ENCODE measurements at regions not wholly inside any gene's neighbourhood (a gene's known extent, or its start where the extent isn't known, plus 50 kb on each side); places are given as distances from the start of the nearest gene placed in this dataset.

DNA sequence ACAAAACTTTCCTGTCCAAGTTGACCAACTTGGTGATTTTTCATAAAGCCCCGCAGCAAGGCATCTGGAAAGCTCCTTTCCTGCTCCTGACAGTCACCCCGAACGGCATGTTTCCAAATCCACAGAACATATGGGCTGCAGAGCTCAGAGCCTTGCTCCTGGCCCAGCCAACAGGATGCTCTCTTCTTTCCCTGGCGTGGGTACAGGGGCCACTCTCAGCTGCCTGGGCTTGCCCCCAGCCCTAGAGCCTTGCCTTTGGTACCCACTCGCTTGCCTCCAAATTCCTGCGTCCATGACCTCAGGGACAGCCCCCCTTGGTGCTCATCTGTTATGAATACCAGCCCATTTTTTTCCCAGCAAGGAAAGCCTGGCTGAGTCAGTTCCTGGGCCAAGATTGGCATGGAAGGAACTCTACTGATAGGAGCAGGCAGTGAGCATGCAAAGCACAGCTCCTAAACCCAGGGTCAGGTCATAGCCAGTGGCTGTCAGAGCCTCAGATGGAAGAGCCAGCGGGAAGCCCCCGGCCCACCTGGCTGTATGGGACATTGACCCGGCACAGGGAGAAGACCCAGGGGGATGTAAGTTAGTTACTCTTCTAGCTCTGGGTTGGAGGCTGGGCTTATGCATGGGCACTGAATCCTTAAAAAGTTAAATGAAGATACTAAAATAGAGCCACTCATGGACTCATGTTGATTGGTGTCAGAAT, 105.3 kb upstream of the RTL1 start:
- Histone ChIP-seq H3K9me3 (ENCODE audit: low read length) (no peaks in the 10 kb centered on the region), H2AFZ (ENCODE audit: low read length) (no peak overlapping the region), H3K4me1 (ENCODE audit: insufficient read depth, low read length, poor library complexity, severe bottlenecking) (no peaks in the 10 kb centered on the region), H3K4me3 (ENCODE audit: low read depth, low read length, poor library complexity, severe bottlenecking) (no peak overlapping the region), H4K20me1 (ENCODE audit: insufficient read depth, low read length) (no peaks in the 10 kb centered on the region), H3K9me2 (ENCODE audit: insufficient read depth, low read length) (no peaks in the 10 kb centered on the region), H3K4me2 (ENCODE audit: low read length) (no peak overlapping the region), H3K79me2 (ENCODE audit: insufficient read depth, low read depth, low read length) (no peaks in the 10 kb centered on the region), H3K27ac (ENCODE audit: low read depth, low read length, poor library complexity, severe bottlenecking) (no peak overlapping the region), H3K36me3 (ENCODE audit: insufficient read depth, low read length) (no peaks in the 10 kb centered on the region)
- CTCF ChIA-PET (ENCODE audit: unreplicated experiment), result no interaction called here
- DNase-seq (ENCODE audit: low spot score), result no peak
- TF ChIP-seq EZH2phosphoT487 (IDR thresholded peaks at IDR 0.05; ENCODE audit: borderline replicate concordance, low read depth, low read length), result no peak
- intact Hi-C loops (cut with micrococcal nuclease; ENCODE audit: unreplicated experiment), result no loop called here
- BruUV-seq (replicated peaks), result no TSS peak
- POLR2A ChIA-PET, result no interaction called here

DNA sequence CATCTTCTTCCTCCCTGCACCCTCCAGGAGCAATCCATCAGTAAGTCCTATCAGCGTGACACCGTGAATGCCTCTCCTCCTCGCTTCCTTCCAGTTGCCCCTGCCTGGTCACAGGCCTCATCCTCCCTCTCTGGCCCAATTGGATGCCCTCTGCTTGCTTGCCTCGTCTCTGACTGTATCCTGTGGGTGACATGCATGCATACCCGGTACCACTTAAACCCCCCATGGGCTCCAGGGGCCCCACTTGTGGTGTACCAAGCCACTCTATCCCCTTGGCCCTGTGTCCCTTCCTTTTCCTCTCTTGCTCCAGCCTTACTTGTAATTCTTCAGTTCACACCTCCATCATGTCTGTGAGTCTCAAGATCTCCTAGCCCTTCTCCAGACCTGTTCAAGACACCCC, 106.0 kb upstream of the RTL1 start:
- intact Hi-C loops (cut with micrococcal nuclease; ENCODE audit: unreplicated experiment), result no loop called here
- BruUV-seq (replicated peaks), result no TSS peak
- no peak overlapping the region for H3K27ac ChIP-seq (ENCODE audit: low read depth, low read length, poor library complexity, severe bottlenecking)
- no peaks in the 10 kb centered on the region for H3K9me3 ChIP-seq (ENCODE audit: low read length)
- H3K4me1 ChIP-seq (ENCODE audit: insufficient read depth, low read length, poor library complexity, severe bottlenecking), result no peaks in the 10 kb centered on the region
- no peak for DNase-seq (ENCODE audit: low spot score)
- no peak for TF ChIP-seq EZH2phosphoT487 (IDR thresholded peaks at IDR 0.05; ENCODE audit: borderline replicate concordance, low read depth, low read length)
- TF ChIP-seq, protein P1, sequence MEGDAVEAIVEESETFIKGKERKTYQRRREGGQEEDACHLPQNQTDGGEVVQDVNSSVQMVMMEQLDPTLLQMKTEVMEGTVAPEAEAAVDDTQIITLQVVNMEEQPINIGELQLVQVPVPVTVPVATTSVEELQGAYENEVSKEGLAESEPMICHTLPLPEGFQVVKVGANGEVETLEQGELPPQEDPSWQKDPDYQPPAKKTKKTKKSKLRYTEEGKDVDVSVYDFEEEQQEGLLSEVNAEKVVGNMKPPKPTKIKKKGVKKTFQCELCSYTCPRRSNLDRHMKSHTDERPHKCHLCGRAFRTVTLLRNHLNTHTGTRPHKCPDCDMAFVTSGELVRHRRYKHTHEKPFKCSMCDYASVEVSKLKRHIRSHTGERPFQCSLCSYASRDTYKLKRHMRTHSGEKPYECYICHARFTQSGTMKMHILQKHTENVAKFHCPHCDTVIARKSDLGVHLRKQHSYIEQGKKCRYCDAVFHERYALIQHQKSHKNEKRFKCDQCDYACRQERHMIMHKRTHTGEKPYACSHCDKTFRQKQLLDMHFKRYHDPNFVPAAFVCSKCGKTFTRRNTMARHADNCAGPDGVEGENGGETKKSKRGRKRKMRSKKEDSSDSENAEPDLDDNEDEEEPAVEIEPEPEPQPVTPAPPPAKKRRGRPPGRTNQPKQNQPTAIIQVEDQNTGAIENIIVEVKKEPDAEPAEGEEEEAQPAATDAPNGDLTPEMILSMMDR (conservative IDR thresholded peaks at IDR 0.05; ENCODE audit: low read length), result no peak
- no peaks in the 10 kb centered on the region for H4K20me1 ChIP-seq (ENCODE audit: insufficient read depth, low read length)
- H2AFZ ChIP-seq (ENCODE audit: low read length), result no peak overlapping the region
- ChIA-PET POLR2A (no interaction called here), CTCF (ENCODE audit: unreplicated experiment) (no interaction called here)
- H3K36me3 ChIP-seq (ENCODE audit: insufficient read depth, low read length), result no peaks in the 10 kb centered on the region
- H3K4me2 ChIP-seq (ENCODE audit: low read length), result no peak overlapping the region
- no peaks in the 10 kb centered on the region for H3K79me2 ChIP-seq (ENCODE audit: insufficient read depth, low read depth, low read length)
- H3K4me3 ChIP-seq (ENCODE audit: low read depth, low read length, poor library complexity, severe bottlenecking), result no peak overlapping the region
- H3K9me2 ChIP-seq (ENCODE audit: insufficient read depth, low read length), result no peaks in the 10 kb centered on the region

DNA sequence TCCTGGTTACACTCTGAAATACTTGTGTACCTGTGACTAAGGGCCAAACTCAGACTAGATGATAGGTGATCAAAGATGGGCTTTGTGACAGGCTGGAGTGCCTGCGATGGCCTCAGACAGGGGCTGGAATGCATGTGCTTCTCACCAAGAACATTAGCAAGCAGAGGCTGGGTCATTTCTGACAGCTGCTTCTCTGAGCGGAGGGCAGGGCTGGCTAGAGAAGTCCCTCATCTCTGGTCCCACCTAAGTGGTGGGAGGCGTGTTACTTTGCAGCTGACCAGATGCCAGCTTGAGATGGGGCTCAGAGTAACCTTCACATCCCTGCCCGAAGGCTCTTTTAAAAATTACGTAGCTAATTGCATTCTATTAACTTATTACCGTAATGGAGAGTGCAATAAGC, 106.8 kb upstream of the RTL1 start:
- Histone ChIP-seq H3K79me2 (ENCODE audit: insufficient read depth, low read depth, low read length) (no peaks in the 10 kb centered on the region), H3K4me3 (ENCODE audit: low read depth, low read length, poor library complexity, severe bottlenecking) (no peak overlapping the region), H4K20me1 (ENCODE audit: insufficient read depth, low read length) (no peaks in the 10 kb centered on the region), H3K9me2 (ENCODE audit: insufficient read depth, low read length) (no peaks in the 10 kb centered on the region), H3K36me3 (ENCODE audit: insufficient read depth, low read length) (no peaks in the 10 kb centered on the region), H3K27ac (ENCODE audit: low read depth, low read length, poor library complexity, severe bottlenecking) (no peak overlapping the region), H3K9me3 (ENCODE audit: low read length) (no peaks in the 10 kb centered on the region), H3K4me1 (ENCODE audit: insufficient read depth, low read length, poor library complexity, severe bottlenecking) (no peaks in the 10 kb centered on the region), H2AFZ (ENCODE audit: low read length) (no peak overlapping the region), H3K4me2 (ENCODE audit: low read length) (no peak overlapping the region)
- TF ChIP-seq EZH2phosphoT487 (IDR thresholded peaks at IDR 0.05; ENCODE audit: borderline replicate concordance, low read depth, low read length), result no peak
- TF ChIP-seq, protein P1 (conservative IDR thresholded peaks at IDR 0.05; ENCODE audit: low read length), result no peak
- ChIA-PET CTCF (ENCODE audit: unreplicated experiment) (no interaction called here), POLR2A (no interaction called here)
- no peak for DNase-seq (ENCODE audit: low spot score)
- intact Hi-C loops (cut with micrococcal nuclease; ENCODE audit: unreplicated experiment), result no loop called here
- BruUV-seq (replicated peaks), result no TSS peak

All from OCI-LY7 (cell line).